Liver (tissue), 3 donors: ENCODE measurements at regions not wholly inside any gene's neighbourhood (a gene's known extent, or its start where the extent isn't known, plus 50 kb on each side); places are given as distances from the start of the nearest gene placed in this dataset.
"Not testable (repeated sequence)": the region's sequence is repeated elsewhere in the genome, so short reads cannot be mapped to it uniquely, and the experiment has no call there.

Source experiments
- HNF4A ChIP-seq, 2 donors: conservative IDR thresholded peaks; 2 replicates each; pipeline ENCODE4 v1.6.1; 2016; ENCODE audit warnings: antibody characterized with exemption in 2 of 2, mild to moderate bottlenecking in 2 of 2
- HNF4G ChIP-seq: IDR thresholded peaks from 2 replicates; pipeline ENCODE4 v1.6.1; 2016; ENCODE audit warnings: antibody characterized with exemption
- TAF1 ChIP-seq: conservative IDR thresholded peaks from 2 replicates; pipeline ENCODE4 v1.6.1; 2016; ENCODE audit warnings: antibody characterized with exemption, mild to moderate bottlenecking
- YY1 ChIP-seq: IDR thresholded peaks from 2 replicates; pipeline ENCODE4 v1.6.1; 2016; ENCODE audit warnings: antibody characterized with exemption, mild to moderate bottlenecking
- TF ChIP-seq, protein P1 (sequence below): IDR thresholded peaks from 2 replicates; pipeline ENCODE4 v1.6.1; 2016; ENCODE audit warnings: antibody characterized with exemption, mild to moderate bottlenecking
- TF ChIP-seq, protein P2 (sequence below): fragments of 150-350 bp; IDR thresholded peaks from 2 replicates; pipeline ENCODE4 v1.5.1; 2017; ENCODE audit warnings: improper control_type of control experiment, low read depth, low read length; ENCODE audit not compliant: missing input control
- TF ChIP-seq, protein P3 (sequence below): IDR thresholded peaks from 2 replicates; pipeline ENCODE4 v1.6.1; 2016; ENCODE audit warnings: antibody characterized with exemption
- donor health status: healthy.
- donor health status: healthy.

DNA sequence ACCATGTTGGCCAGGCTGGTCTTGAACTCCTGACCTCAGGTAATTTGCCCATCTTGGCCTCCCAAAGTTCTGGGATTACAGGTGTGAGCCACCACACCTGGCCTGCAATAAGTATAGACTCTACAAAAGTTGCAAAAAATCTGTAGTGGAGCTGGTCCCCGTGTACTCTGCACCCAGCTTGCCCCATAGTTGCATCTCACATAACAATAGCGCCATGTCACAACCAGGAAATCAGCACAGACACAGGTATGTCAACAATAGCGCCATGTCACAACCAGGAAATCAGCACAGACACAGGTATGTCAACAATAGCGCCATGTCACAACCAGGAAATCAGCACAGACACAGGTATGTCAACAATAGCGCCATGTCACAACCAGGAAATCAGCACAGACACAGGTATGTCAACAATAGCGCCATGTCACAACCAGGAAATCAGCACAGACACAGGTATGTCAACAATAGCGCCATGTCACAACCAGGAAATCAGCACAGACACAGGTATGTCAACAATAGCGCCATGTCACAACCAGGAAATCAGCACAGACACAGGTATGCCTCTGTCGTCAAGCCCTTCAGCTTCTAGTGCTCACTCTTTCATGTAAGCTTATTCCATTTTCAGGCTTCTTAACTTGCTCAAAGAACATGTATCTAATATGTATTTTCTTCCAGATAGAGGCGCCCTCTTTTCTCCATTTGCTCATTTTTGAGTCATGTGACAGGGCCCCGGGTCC is 116.3 kb downstream of the ZNF664 start:
- TF ChIP-seq, protein P1, sequence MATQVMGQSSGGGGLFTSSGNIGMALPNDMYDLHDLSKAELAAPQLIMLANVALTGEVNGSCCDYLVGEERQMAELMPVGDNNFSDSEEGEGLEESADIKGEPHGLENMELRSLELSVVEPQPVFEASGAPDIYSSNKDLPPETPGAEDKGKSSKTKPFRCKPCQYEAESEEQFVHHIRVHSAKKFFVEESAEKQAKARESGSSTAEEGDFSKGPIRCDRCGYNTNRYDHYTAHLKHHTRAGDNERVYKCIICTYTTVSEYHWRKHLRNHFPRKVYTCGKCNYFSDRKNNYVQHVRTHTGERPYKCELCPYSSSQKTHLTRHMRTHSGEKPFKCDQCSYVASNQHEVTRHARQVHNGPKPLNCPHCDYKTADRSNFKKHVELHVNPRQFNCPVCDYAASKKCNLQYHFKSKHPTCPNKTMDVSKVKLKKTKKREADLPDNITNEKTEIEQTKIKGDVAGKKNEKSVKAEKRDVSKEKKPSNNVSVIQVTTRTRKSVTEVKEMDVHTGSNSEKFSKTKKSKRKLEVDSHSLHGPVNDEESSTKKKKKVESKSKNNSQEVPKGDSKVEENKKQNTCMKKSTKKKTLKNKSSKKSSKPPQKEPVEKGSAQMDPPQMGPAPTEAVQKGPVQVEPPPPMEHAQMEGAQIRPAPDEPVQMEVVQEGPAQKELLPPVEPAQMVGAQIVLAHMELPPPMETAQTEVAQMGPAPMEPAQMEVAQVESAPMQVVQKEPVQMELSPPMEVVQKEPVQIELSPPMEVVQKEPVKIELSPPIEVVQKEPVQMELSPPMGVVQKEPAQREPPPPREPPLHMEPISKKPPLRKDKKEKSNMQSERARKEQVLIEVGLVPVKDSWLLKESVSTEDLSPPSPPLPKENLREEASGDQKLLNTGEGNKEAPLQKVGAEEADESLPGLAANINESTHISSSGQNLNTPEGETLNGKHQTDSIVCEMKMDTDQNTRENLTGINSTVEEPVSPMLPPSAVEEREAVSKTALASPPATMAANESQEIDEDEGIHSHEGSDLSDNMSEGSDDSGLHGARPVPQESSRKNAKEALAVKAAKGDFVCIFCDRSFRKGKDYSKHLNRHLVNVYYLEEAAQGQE, result not testable (repeated sequence)
- TF ChIP-seq, protein P2, sequence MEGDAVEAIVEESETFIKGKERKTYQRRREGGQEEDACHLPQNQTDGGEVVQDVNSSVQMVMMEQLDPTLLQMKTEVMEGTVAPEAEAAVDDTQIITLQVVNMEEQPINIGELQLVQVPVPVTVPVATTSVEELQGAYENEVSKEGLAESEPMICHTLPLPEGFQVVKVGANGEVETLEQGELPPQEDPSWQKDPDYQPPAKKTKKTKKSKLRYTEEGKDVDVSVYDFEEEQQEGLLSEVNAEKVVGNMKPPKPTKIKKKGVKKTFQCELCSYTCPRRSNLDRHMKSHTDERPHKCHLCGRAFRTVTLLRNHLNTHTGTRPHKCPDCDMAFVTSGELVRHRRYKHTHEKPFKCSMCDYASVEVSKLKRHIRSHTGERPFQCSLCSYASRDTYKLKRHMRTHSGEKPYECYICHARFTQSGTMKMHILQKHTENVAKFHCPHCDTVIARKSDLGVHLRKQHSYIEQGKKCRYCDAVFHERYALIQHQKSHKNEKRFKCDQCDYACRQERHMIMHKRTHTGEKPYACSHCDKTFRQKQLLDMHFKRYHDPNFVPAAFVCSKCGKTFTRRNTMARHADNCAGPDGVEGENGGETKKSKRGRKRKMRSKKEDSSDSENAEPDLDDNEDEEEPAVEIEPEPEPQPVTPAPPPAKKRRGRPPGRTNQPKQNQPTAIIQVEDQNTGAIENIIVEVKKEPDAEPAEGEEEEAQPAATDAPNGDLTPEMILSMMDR, result not testable (repeated sequence)
- TF ChIP-seq, protein P3, sequence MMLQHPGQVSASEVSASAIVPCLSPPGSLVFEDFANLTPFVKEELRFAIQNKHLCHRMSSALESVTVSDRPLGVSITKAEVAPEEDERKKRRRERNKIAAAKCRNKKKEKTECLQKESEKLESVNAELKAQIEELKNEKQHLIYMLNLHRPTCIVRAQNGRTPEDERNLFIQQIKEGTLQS, result not testable (repeated sequence)
- not testable (repeated sequence) for TF ChIP-seq HNF4A (conservative IDR thresholded peaks at IDR 0.05); YY1; HNF4G; TAF1
